Neuronal stem cell (in vitro differentiated cells): ENCODE measurements at regions not wholly inside any gene's neighbourhood (a gene's known extent, or its start where the extent isn't known, plus 50 kb on each side); places are given as distances from the start of the nearest gene placed in this dataset.
"Not testable (repeated sequence)": the region's sequence is repeated elsewhere in the genome, so short reads cannot be mapped to it uniquely, and the experiment has no call there.

Experiments used
- DNase-seq: peaks from one replicate; pipeline ENCODE4 v3.0.0-alpha.2; 2013; ENCODE audit warnings: low spot score
- H2AFZ ChIP-seq: one replicate; pipeline ENCODE4 v1.6.1; 2013; ENCODE audit warnings: mild to moderate bottlenecking, low read length, inconsistent platforms
- H2AK5ac ChIP-seq: 2 replicates; pipeline ENCODE4 v1.6.1; 2013; ENCODE audit warnings: low read depth, mild to moderate bottlenecking, inconsistent platforms, low read length, moderate library complexity, mixed read lengths
- H2BK120ac ChIP-seq: 2 replicates; pipeline ENCODE4 v1.6.1; 2013; ENCODE audit warnings: low read depth, mild to moderate bottlenecking, inconsistent platforms, low read length, moderate library complexity, mixed read lengths
- H2BK12ac ChIP-seq: one replicate; pipeline ENCODE4 v1.6.1; 2013; ENCODE audit warnings: low read length, inconsistent platforms
- H2BK15ac ChIP-seq: 2 replicates; pipeline ENCODE4 v1.6.1; 2013; ENCODE audit warnings: mild to moderate bottlenecking, low read length, inconsistent platforms, mixed read lengths
- H2BK5ac ChIP-seq: one replicate; pipeline ENCODE4 v1.6.1; 2013; ENCODE audit warnings: inconsistent platforms, mild to moderate bottlenecking, low read length, moderate library complexity
- H3K14ac ChIP-seq: one replicate; pipeline ENCODE4 v1.6.1; 2013; ENCODE audit warnings: low read length, inconsistent platforms
- H3K18ac ChIP-seq: 2 replicates; pipeline ENCODE4 v1.6.1; 2013; ENCODE audit warnings: low read length, inconsistent platforms
- H3K23ac ChIP-seq: 2 replicates; pipeline ENCODE4 v1.6.1; 2013; ENCODE audit warnings: low read depth, mild to moderate bottlenecking, mixed read lengths, low read length, inconsistent platforms; ENCODE audit not compliant: poor library complexity
- H3K27ac ChIP-seq: replicated peaks from 3 replicates; pipeline ENCODE4 v1.5.1; 2013; ENCODE audit warnings: low read length, inconsistent platforms
- H3K27me3 ChIP-seq, 3 experiments: 2 replicates each; pipeline ENCODE4 v1.6.1; 2013; ENCODE audit warnings: low read length in 3 of 3, mild to moderate bottlenecking in 2 of 3, inconsistent platforms in 1 of 3, low read depth in 1 of 3, mixed read lengths in 1 of 3, moderate library complexity in 1 of 3; ENCODE audit not compliant: control insufficient read depth in 3 of 3, insufficient read depth in 3 of 3
- H3K36me3 ChIP-seq, 2 donors: replicated peaks in 1 of 2; 2 replicates each; pipeline ENCODE4 v1.6.1; 2013; ENCODE audit warnings: low read length in 2 of 2; ENCODE audit not compliant: control insufficient read depth in 2 of 2, insufficient read depth in 2 of 2
- H3K4ac ChIP-seq: 2 replicates; pipeline ENCODE4 v1.6.1; 2013; ENCODE audit warnings: inconsistent platforms, mild to moderate bottlenecking, low read length, moderate library complexity
- H3K4me1 ChIP-seq, 2 donors: 1 replicate in 1 of 2; 2 replicates in 1 of 2; pipeline ENCODE4 v1.6.1; 2013; ENCODE audit warnings: low read length in 2 of 2, low read depth in 1 of 2; ENCODE audit not compliant: control insufficient read depth in 2 of 2, insufficient read depth in 1 of 2
- H3K4me2 ChIP-seq: one replicate; pipeline ENCODE4 v1.6.1; 2013; ENCODE audit warnings: mild to moderate bottlenecking, low read length, inconsistent platforms; ENCODE audit not compliant: insufficient read depth, poor library complexity, severe bottlenecking
- H3K4me3 ChIP-seq, 2 donors: 2 replicates each; pipeline ENCODE4 v1.5.1; 2013; ENCODE audit warnings: low read length in 2 of 2, mild to moderate bottlenecking in 2 of 2, inconsistent platforms in 1 of 2, moderate library complexity in 1 of 2
- H3K79me1 ChIP-seq: one replicate; pipeline ENCODE4 v1.6.1; 2013; ENCODE audit warnings: low read depth, mild to moderate bottlenecking, inconsistent platforms, low read length, moderate library complexity
- H3K9ac ChIP-seq: one replicate; pipeline ENCODE4 v1.6.1; 2013; ENCODE audit warnings: mild to moderate bottlenecking, low read depth, low read length, inconsistent platforms; ENCODE audit not compliant: poor library complexity
- H3K9me3 ChIP-seq, 2 donors: replicated peaks in 1 of 2; 2 replicates each; pipeline versions ENCODE3 to v1.6.1; 2013; ENCODE audit warnings: low read length in 2 of 2, mild to moderate bottlenecking in 2 of 2, inconsistent platforms in 1 of 2, low read depth in 1 of 2, mixed read lengths in 1 of 2, moderate library complexity in 1 of 2; ENCODE audit not compliant: control insufficient read depth in 2 of 2, insufficient read depth in 1 of 2
- H4K8ac ChIP-seq: one replicate; pipeline ENCODE4 v1.6.1; 2013; ENCODE audit warnings: low read depth, mild to moderate bottlenecking, inconsistent platforms, low read length, moderate library complexity
- H4K91ac ChIP-seq: one replicate; pipeline ENCODE4 v1.6.1; 2013; ENCODE audit warnings: low read length, low read depth, mild to moderate bottlenecking, inconsistent platforms; ENCODE audit not compliant: poor library complexity
- WGBS, 2 donors: extraction: QIAGEN DNeasy Blood & Tissue Kit; methylation state at CpG; one replicate each; pipeline ENCODE4 v1.1.7; 2013; ENCODE audit warnings: missing lambda C conversion rate in 2 of 2, mixed read lengths in 1 of 2; ENCODE audit not compliant: insufficient read length in 2 of 2, insufficient replicate concordance in 1 of 2; ENCODE audit errors: extremely low coverage in 2 of 2; 5-methylcytosine and 5-hydroxymethylcytosine counted together

- no peak for DNase-seq
- Histone ChIP-seq H3K27me3 (no peaks in the 10 kb centered on the region), H2AFZ (no peak overlapping the region), H3K9ac (no peak overlapping the region), H4K8ac (no peak overlapping the region), H2AK5ac (no peak overlapping the region), H3K18ac (no peak overlapping the region), H2BK12ac (no peak overlapping the region), H2BK5ac (no peak overlapping the region), H3K14ac (no peak overlapping the region), H3K4me1 (no peaks in the 10 kb centered on the region), H3K79me1 (no peaks in the 10 kb centered on the region), H3K4me2 (no peak overlapping the region), H3K9me3 (no peaks in the 10 kb centered on the region), H3K27ac (no peak overlapping the region), H3K36me3 (no peaks in the 10 kb centered on the region), H2BK15ac (no peak overlapping the region), H3K23ac (no peak overlapping the region), H4K91ac (no peak overlapping the region), H3K4me3 (no peak overlapping the region), H2BK120ac (no peak overlapping the region), H3K4ac (no peak overlapping the region)
- WGBS, 2 donors: no CpG with 5 or more reads among the region's 3 CpGs
Observed at GRCh38 chr3:82586414-82586813, 825.0 kb upstream of the GBE1 start.

GRCh38 chr3:82586002-82586401 is 824.6 kb upstream of the GBE1 start:
- not testable (repeated sequence) for DNase-seq, H3K18ac ChIP-seq, H3K9ac ChIP-seq, H2BK12ac ChIP-seq, H2AFZ ChIP-seq, H3K27me3 ChIP-seq, H3K23ac ChIP-seq, H3K4me3 ChIP-seq, H3K36me3 ChIP-seq, H3K14ac ChIP-seq, H3K27ac ChIP-seq, H4K8ac ChIP-seq, H3K4me1 ChIP-seq, H2BK5ac ChIP-seq, H2BK120ac ChIP-seq, H2AK5ac ChIP-seq, H3K9me3 ChIP-seq, H3K4ac ChIP-seq, H3K79me1 ChIP-seq, H4K91ac ChIP-seq, H2BK15ac ChIP-seq, H3K4me2 ChIP-seq
- WGBS, 2 donors: no CpG with 5 or more reads among the region's 5 CpGs

GRCh38 chr3:82585591-82585990 is 824.1 kb upstream of the GBE1 start:
- H3K4me3 ChIP-seq, H3K27me3 ChIP-seq, H3K4me1 ChIP-seq, H3K27ac ChIP-seq, H4K8ac ChIP-seq, H2BK15ac ChIP-seq, H3K79me1 ChIP-seq, H3K14ac ChIP-seq, H3K4me2 ChIP-seq, H2BK5ac ChIP-seq, H2BK120ac ChIP-seq, DNase-seq, H4K91ac ChIP-seq, H3K9ac ChIP-seq, H3K18ac ChIP-seq, H3K9me3 ChIP-seq, H3K36me3 ChIP-seq, H2AK5ac ChIP-seq, H3K23ac ChIP-seq, H2AFZ ChIP-seq, H2BK12ac ChIP-seq, H3K4ac ChIP-seq: not testable (repeated sequence)
- WGBS, 2 donors: no CpG with 5 or more reads among the region's 2 CpGs

- not testable (repeated sequence) for DNase-seq
Observed at GRCh38 chr3:82584861-82585260, 823.4 kb upstream of the GBE1 start.

More at GRCh38 chr3:82584861-82585260, 823.4 kb upstream of the GBE1 start:
- WGBS, 2 donors: no CpG with 5 or more reads among the region's 27 CpGs
- H2BK5ac ChIP-seq, H3K14ac ChIP-seq, H3K18ac ChIP-seq, H3K36me3 ChIP-seq, H4K8ac ChIP-seq, H2BK15ac ChIP-seq, H3K4ac ChIP-seq, H4K91ac ChIP-seq, H3K27me3 ChIP-seq, H2AFZ ChIP-seq, H2BK12ac ChIP-seq, H3K4me1 ChIP-seq, H2AK5ac ChIP-seq, H3K27ac ChIP-seq, H3K23ac ChIP-seq, H2BK120ac ChIP-seq, H3K4me2 ChIP-seq, H3K4me3 ChIP-seq, H3K9me3 ChIP-seq, H3K79me1 ChIP-seq, H3K9ac ChIP-seq: not testable (repeated sequence)
